Naive thymus-derived CD8-positive, alpha-beta T cell (primary cell): ENCODE measurements at regions not wholly inside any gene's neighbourhood (a gene's known extent, or its start where the extent isn't known, plus 50 kb on each side); places are given as distances from the start of the nearest gene placed in this dataset.
"Not testable (repeated sequence)": the region's sequence is repeated elsewhere in the genome, so short reads cannot be mapped to it uniquely, and the experiment has no call there.

Experiments used
- ATAC-seq, 2 donors: fragments of 150-1000 bp; cut with Tn5 transposase in 1 of 2; sonication (Bioruptor Pico), chemical (Tn5 transposase) in 1 of 2; 1 replicate in 1 of 2; 2 replicates in 1 of 2; pipeline ENCODE4 v1.10.0; 2021; ENCODE audit warnings: mild to moderate bottlenecking in 2 of 2, moderate library complexity in 2 of 2
- POLR2A ChIA-PET: fragments of 350-600 bp; sonication (Branson Sonifier 250); formaldehyde crosslinking; loops from one replicate; lab custom pipeline; 2021; ENCODE audit warnings: antibody characterized with exemption; lab: Charles Lee
- DNase-seq, 10 donors: peaks; one replicate each; pipeline versions ENCODE4 v3.0.0 to v3.0.0-alpha.2; 2020 to 2022
- H3K27ac Mint-ChIP-seq, 10 donors: one replicate each; pipeline ENCODE4 v1.8.0; 2020 to 2022; ENCODE audit warnings: mild to moderate bottlenecking in 10 of 10, mixed read lengths in 10 of 10, moderate library complexity in 4 of 10, inconsistent platforms in 1 of 10
- H3K27me3 Mint-ChIP-seq, 5 donors: one replicate each; pipeline ENCODE4 v1.8.0; 2021 to 2022; ENCODE audit warnings: mixed read lengths in 5 of 5
- H3K36me3 Mint-ChIP-seq, 3 donors: one replicate each; pipeline ENCODE4 v1.8.0; 2020 to 2022; ENCODE audit warnings: mixed read lengths in 3 of 3, mild to moderate bottlenecking in 2 of 3, inconsistent platforms in 1 of 3
- H3K4me1 Mint-ChIP-seq, 4 donors: one replicate each; pipeline ENCODE4 v1.8.0; 2021 to 2022; ENCODE audit warnings: mixed read lengths in 4 of 4
- H3K4me3 Mint-ChIP-seq, 10 donors: one replicate each; pipeline ENCODE4 v1.8.0; 2020 to 2022; ENCODE audit warnings: mild to moderate bottlenecking in 10 of 10, mixed read lengths in 10 of 10, moderate library complexity in 6 of 10, inconsistent platforms in 1 of 10
- H3K9me3 Mint-ChIP-seq, 9 donors: one replicate each; pipeline ENCODE4 v1.8.0; 2020 to 2022; ENCODE audit warnings: mixed read lengths in 9 of 9, mild to moderate bottlenecking in 3 of 9, inconsistent platforms in 1 of 9, moderate library complexity in 1 of 9

GRCh38 chr5:97234380-97234779 is 51.3 kb upstream of the RIOK2 start:
- H3K27me3 Mint-ChIP-seq, H3K4me1 Mint-ChIP-seq, DNase-seq, POLR2A ChIA-PET, H3K4me3 Mint-ChIP-seq, H3K27ac Mint-ChIP-seq, ATAC-seq: not testable (repeated sequence)
- Mint-ChIP-seq H3K9me3 (peaks cover 0 to 30% (median 9%) of the 10 kb centered on the region in 9 donors), H3K36me3 (peaks cover 0 to 10% (median 6%) of the 10 kb centered on the region in 3 donors)

- Mint-ChIP-seq H3K36me3 (peaks cover 0 to 15% (median 4%) of the 10 kb centered on the region in 3 donors), H3K4me3 (no peak overlapping the region), H3K27me3 (peaks cover 0 to 3% (median 0%) of the 10 kb centered on the region in 5 donors), H3K9me3 (peaks cover 0 to 19% (median 3%) of the 10 kb centered on the region in 9 donors), H3K27ac (no peak overlapping the region), H3K4me1 (no peaks in the 10 kb centered on the region)
- ATAC-seq = no peak
- DNase-seq = no peak
- POLR2A ChIA-PET = no interaction called here
These were observed 59.3 kb upstream of the RIOK2 start for GRCh38 chr5:97242341-97242740.

- H3K27me3 Mint-ChIP-seq = peaks cover 0 to 3% (median 0%) of the 10 kb centered on the region in 5 donors
- H3K4me3 Mint-ChIP-seq = no peak overlapping the region
These were observed 60.3 kb upstream of the RIOK2 start for GRCh38 chr5:97243353-97243752.

GRCh38 chr5:97245386-97245785 is 62.3 kb upstream of the RIOK2 start:
- POLR2A ChIA-PET = no interaction called here
- H3K4me3 Mint-ChIP-seq = no peak overlapping the region
- peaks cover 2 to 16% (median 2%) of the 10 kb centered on the region in 3 donors for H3K36me3 Mint-ChIP-seq
- no peak for DNase-seq
- H3K4me1 Mint-ChIP-seq = peaks cover 0 to 5% (median 0%) of the 10 kb centered on the region in 4 donors
- H3K9me3 Mint-ChIP-seq = peaks cover 0 to 20% (median 8%) of the 10 kb centered on the region in 9 donors
- ATAC-seq = no peak
- peaks cover 0 to 12% (median 9%) of the 10 kb centered on the region in 5 donors for H3K27me3 Mint-ChIP-seq
- no peak overlapping the region for H3K27ac Mint-ChIP-seq

More at GRCh38 chr5:97243353-97243752, 60.3 kb upstream of the RIOK2 start:
- Mint-ChIP-seq H3K9me3 (peaks cover 0 to 19% (median 3%) of the 10 kb centered on the region in 9 donors), H3K4me1 (no peaks in the 10 kb centered on the region), H3K27ac (no peak overlapping the region), H3K36me3 (peaks cover 0 to 15% (median 4%) of the 10 kb centered on the region in 3 donors)
- POLR2A ChIA-PET = no interaction called here
- DNase-seq = no peak
- no peak for ATAC-seq

- DNase-seq = no peak
- no peak overlapping the region for H3K4me3 Mint-ChIP-seq
- H3K27ac Mint-ChIP-seq = no peak overlapping the region
- H3K27me3 Mint-ChIP-seq = peaks cover 0 to 12% (median 9%) of the 10 kb centered on the region in 5 donors
- H3K9me3 Mint-ChIP-seq = peaks cover 1 to 36% (median 19%) of the 10 kb centered on the region in 9 donors
- peaks cover 0 to 18% (median 2%) of the 10 kb centered on the region in 3 donors for H3K36me3 Mint-ChIP-seq
- ATAC-seq = no peak
- peaks cover 0 to 5% (median 0%) of the 10 kb centered on the region in 4 donors for H3K4me1 Mint-ChIP-seq
- POLR2A ChIA-PET = no interaction called here
These were observed 67.1 kb upstream of the RIOK2 start for GRCh38 chr5:97250113-97250512.

GRCh38 chr5:97266076-97266475 is 83.0 kb upstream of the RIOK2 start:
- ATAC-seq = no peak
- peaks cover 0 to 5% (median 0%) of the 10 kb centered on the region in 3 donors for H3K36me3 Mint-ChIP-seq
- H3K27ac Mint-ChIP-seq = no peak overlapping the region
- POLR2A ChIA-PET = no interaction called here
- no peak overlapping the region for H3K4me3 Mint-ChIP-seq
- no peak for DNase-seq
- H3K27me3 Mint-ChIP-seq = peaks cover 0 to 9% (median 5%) of the 10 kb centered on the region in 5 donors
- no peaks in the 10 kb centered on the region for H3K4me1 Mint-ChIP-seq
- H3K9me3 Mint-ChIP-seq = peaks cover 4 to 41% (median 20%) of the 10 kb centered on the region in 9 donors

- Mint-ChIP-seq H3K4me1 (no peaks in the 10 kb centered on the region), H3K36me3 (peaks cover 0 to 6% (median 0%) of the 10 kb centered on the region in 3 donors), H3K9me3 (peaks cover 6 to 42% (median 25%) of the 10 kb centered on the region in 9 donors), H3K27me3 (peaks cover 0 to 9% (median 5%) of the 10 kb centered on the region in 5 donors), H3K4me3 (no peak overlapping the region), H3K27ac (no peak overlapping the region)
- POLR2A ChIA-PET = no interaction called here
- DNase-seq (no peak), ATAC-seq (no peak)
These were observed 83.5 kb upstream of the RIOK2 start for GRCh38 chr5:97266576-97266975.

- POLR2A ChIA-PET = no interaction called here
- no peak for DNase-seq
- peaks cover 0 to 9% (median 5%) of the 10 kb centered on the region in 5 donors for H3K27me3 Mint-ChIP-seq
- peaks cover 0 to 11% (median 0%) of the 10 kb centered on the region in 3 donors for H3K36me3 Mint-ChIP-seq
- H3K9me3 Mint-ChIP-seq = peaks cover 13 to 50% (median 32%) of the 10 kb centered on the region in 9 donors
- H3K4me3 Mint-ChIP-seq = no peak overlapping the region
- ATAC-seq = no peak
- no peaks in the 10 kb centered on the region for H3K4me1 Mint-ChIP-seq
- no peak overlapping the region for H3K27ac Mint-ChIP-seq
These were observed 84.7 kb upstream of the RIOK2 start for GRCh38 chr5:97267767-97268166.

- H3K36me3 Mint-ChIP-seq = peaks cover 0 to 26% (median 3%) of the 10 kb centered on the region in 3 donors
- no peak overlapping the region for H3K4me3 Mint-ChIP-seq
- DNase-seq (no peak), ATAC-seq (no peak)
- POLR2A ChIA-PET = no interaction called here
- H3K27ac Mint-ChIP-seq = no peak overlapping the region
- peaks cover 15 to 40% (median 31%) of the 10 kb centered on the region in 9 donors for H3K9me3 Mint-ChIP-seq
- peaks cover 0 to 19% (median 1%) of the 10 kb centered on the region in 5 donors for H3K27me3 Mint-ChIP-seq
- H3K4me1 Mint-ChIP-seq = peaks cover 0 to 5% (median 0%) of the 10 kb centered on the region in 4 donors
These were observed 93.5 kb upstream of the RIOK2 start for GRCh38 chr5:97276474-97277120.

GRCh38 chr5:97281257-97281656 is 98.2 kb upstream of the RIOK2 start:
- no peak for ATAC-seq

GRCh38 chr5:97297063-97297703 is 114.1 kb upstream of the RIOK2 start:
- H3K4me3 Mint-ChIP-seq = no peak overlapping the region
- ATAC-seq (no peak), DNase-seq (no peak)
- H3K27me3 Mint-ChIP-seq = no peaks in the 10 kb centered on the region
- no peaks in the 10 kb centered on the region for H3K4me1 Mint-ChIP-seq
- H3K36me3 Mint-ChIP-seq = peaks cover 0 to 7% (median 0%) of the 10 kb centered on the region in 3 donors
- H3K9me3 Mint-ChIP-seq = peaks cover 0 to 25% (median 13%) of the 10 kb centered on the region in 9 donors
- H3K27ac Mint-ChIP-seq = no peak overlapping the region
- POLR2A ChIA-PET = no interaction called here

More at GRCh38 chr5:97281257-97281656, 98.2 kb upstream of the RIOK2 start:
- Mint-ChIP-seq H3K27me3 (peaks cover 0 to 10% (median 2%) of the 10 kb centered on the region in 5 donors), H3K27ac (no peak overlapping the region), H3K4me1 (no peaks in the 10 kb centered on the region), H3K36me3 (peaks cover 0 to 22% (median 1%) of the 10 kb centered on the region in 3 donors), H3K9me3 (peaks cover 13 to 39% (median 29%) of the 10 kb centered on the region in 9 donors), H3K4me3 (no peak overlapping the region)
- DNase-seq = no peak
- POLR2A ChIA-PET = no interaction called here

- Mint-ChIP-seq H3K4me3 (no peak overlapping the region), H3K36me3 (peaks cover 0 to 7% (median 0%) of the 10 kb centered on the region in 3 donors)
- POLR2A ChIA-PET = no interaction called here
These were observed 114.7 kb upstream of the RIOK2 start for GRCh38 chr5:97297704-97298091.

GRCh38 chr5:97301181-97301580 is 118.1 kb upstream of the RIOK2 start:
- H3K36me3 Mint-ChIP-seq, POLR2A ChIA-PET, H3K4me1 Mint-ChIP-seq, DNase-seq, H3K4me3 Mint-ChIP-seq, H3K27ac Mint-ChIP-seq, H3K27me3 Mint-ChIP-seq, ATAC-seq: not testable (repeated sequence)
- peaks cover 0 to 48% (median 15%) of the 10 kb centered on the region in 9 donors for H3K9me3 Mint-ChIP-seq

More at GRCh38 chr5:97297704-97298091, 114.7 kb upstream of the RIOK2 start:
- no peak for DNase-seq
- no peak for ATAC-seq
- H3K27ac Mint-ChIP-seq = no peak overlapping the region
- no peaks in the 10 kb centered on the region for H3K4me1 Mint-ChIP-seq
- H3K27me3 Mint-ChIP-seq = no peaks in the 10 kb centered on the region
- H3K9me3 Mint-ChIP-seq = peaks cover 0 to 25% (median 13%) of the 10 kb centered on the region in 9 donors
